Neural progenitor cell (in vitro differentiated cells): ENCODE measurements at regions not wholly inside any gene's neighbourhood (a gene's known extent, or its start where the extent isn't known, plus 50 kb on each side); places are given as distances from the start of the nearest gene placed in this dataset.

Source experiments
- EZH2phosphoT487 ChIP-seq: fragments of 200-600 bp; sonication (generic); IDR thresholded peaks from 2 replicates; pipeline ENCODE4 v1.6.1; 2017; ENCODE audit warnings: antibody characterized with exemption
- TF ChIP-seq, protein P1 (sequence below): fragments of 200-600 bp; sonication (generic); IDR thresholded peaks from 2 replicates; pipeline ENCODE4 v1.5.1; 2017; ENCODE audit warnings: antibody characterized with exemption, mild to moderate bottlenecking

DNA sequence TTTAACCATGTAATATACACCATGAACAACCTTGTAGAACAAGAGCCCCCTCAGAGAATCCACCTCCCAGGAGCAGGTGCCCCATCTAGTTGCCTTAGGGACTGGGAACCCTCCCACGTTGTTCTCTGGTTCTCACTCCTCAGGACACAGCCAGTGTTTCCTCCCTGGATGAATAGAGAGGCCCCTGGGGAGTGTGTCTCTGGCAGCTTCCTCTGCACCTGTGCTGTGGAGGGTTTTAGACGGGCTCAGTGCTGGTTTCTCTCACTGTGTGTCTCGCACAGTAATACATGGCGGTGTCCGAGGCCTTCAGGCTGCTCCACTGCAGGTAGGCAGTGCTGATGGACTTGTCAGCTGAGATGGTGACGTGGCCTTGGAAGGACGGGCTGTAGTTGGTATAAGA lies 581.3 kb downstream of the TMEM121 start:
- TF ChIP-seq, protein P1, sequence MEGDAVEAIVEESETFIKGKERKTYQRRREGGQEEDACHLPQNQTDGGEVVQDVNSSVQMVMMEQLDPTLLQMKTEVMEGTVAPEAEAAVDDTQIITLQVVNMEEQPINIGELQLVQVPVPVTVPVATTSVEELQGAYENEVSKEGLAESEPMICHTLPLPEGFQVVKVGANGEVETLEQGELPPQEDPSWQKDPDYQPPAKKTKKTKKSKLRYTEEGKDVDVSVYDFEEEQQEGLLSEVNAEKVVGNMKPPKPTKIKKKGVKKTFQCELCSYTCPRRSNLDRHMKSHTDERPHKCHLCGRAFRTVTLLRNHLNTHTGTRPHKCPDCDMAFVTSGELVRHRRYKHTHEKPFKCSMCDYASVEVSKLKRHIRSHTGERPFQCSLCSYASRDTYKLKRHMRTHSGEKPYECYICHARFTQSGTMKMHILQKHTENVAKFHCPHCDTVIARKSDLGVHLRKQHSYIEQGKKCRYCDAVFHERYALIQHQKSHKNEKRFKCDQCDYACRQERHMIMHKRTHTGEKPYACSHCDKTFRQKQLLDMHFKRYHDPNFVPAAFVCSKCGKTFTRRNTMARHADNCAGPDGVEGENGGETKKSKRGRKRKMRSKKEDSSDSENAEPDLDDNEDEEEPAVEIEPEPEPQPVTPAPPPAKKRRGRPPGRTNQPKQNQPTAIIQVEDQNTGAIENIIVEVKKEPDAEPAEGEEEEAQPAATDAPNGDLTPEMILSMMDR: no peak
- no peak for TF ChIP-seq EZH2phosphoT487
